Germinal center (tissue), 1 donor: ENCODE measurements at regions not wholly inside any gene's neighbourhood (a gene's known extent, or its start where the extent isn't known, plus 50 kb on each side); places are given as distances from the start of the nearest gene placed in this dataset.
"Not testable (repeated sequence)": the region's sequence is repeated elsewhere in the genome, so short reads cannot be mapped to it uniquely, and the experiment has no call there.

Experiments used
- DNase-seq: peaks from one replicate; pipeline ENCODE4 v3.0.0; 2012; ENCODE audit warnings: mixed read lengths, low spot score

DNA sequence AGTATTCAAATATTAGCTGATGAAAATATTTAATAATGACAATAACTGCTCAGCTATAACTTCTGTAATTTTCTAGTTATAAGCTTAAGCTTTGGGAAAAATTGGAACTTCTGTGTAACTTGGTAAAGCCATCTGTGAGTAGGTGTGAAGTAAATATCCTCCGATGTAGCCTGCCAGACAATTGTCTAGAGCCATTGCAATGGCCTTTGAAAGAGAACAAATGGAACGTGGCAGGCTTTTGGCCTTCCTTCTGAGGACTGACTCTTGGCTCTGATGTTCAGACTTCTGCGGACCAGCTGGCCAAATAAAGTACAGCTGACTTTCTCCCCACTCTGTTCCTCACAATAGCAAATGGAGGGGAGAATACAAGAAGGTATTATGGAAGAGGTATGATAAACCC, 203.4 kb upstream of the NMUR2 start:
- DNase-seq, result no peak

- DNase-seq, result no peak
Observed at GRCh38 chr5:152619756-152620155, 214.7 kb upstream of the NMUR2 start.

DNA sequence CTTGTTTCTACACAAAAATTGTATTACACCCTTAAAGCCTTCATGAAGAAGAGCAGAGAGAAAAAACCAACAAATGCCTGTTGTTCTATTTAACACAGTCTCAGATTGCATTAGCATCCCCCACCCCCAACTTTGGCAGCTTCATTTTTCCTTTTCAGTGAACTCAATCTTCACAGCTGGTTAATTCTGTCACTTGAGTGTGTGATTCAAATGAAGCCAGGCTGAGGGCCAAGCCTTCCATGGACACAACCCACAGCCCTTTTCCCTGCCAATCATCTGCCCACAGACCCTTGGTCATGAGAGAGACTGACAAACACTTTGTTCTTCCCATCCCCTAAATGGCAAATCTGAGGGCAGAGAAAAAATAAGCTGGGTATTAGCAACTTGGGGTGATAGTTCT, 217.5 kb upstream of the NMUR2 start:
- DNase-seq, result no peak

GRCh38 chr5:152623951-152624350, 218.9 kb upstream of the NMUR2 start:
- no peak for DNase-seq

- DNase-seq, result no peak
Observed at GRCh38 chr5:152625696-152626095, 220.6 kb upstream of the NMUR2 start.

DNA sequence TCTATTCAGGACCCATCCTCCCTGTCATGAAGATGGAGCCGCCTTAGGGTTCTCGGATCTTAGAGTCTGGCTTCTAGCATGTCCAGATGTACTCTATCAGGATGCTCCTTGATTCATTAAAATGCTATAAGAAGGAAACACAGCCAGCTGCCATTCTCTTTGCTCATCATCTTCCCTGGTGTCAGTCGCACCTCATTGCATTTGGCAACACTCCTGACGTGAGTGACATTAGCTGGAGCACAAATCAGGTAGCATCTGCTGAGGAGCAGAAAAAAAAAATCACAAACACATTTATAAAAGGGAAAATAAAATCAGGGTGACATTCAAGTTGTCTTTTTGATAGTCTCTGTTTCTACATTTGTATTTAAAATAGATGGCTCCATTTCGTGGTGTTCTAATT, 226.1 kb upstream of the NMUR2 start:
- no peak for DNase-seq

DNA sequence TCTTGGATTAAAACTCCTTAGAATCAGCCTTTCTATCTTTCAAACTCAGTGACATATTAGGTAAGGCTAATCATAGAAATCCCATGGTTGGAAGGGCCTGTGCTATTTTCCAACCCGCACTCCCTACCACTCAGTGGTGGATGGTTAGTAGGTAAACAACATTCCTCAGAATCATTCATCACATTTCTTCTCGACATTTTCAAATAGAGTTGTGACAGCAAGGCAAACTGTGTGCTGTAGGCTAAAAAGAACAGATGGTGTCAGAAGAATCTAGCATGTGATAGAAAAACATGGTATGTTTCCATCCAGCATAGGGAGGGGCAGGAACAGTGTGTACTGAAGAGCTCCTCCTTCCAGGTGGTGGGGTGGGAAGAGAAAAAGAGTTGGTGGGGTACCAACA, 227.3 kb upstream of the NMUR2 start:
- DNase-seq, result no peak

GRCh38 chr5:152634586-152634985, 229.5 kb upstream of the NMUR2 start:
- DNase-seq, result no peak

DNA sequence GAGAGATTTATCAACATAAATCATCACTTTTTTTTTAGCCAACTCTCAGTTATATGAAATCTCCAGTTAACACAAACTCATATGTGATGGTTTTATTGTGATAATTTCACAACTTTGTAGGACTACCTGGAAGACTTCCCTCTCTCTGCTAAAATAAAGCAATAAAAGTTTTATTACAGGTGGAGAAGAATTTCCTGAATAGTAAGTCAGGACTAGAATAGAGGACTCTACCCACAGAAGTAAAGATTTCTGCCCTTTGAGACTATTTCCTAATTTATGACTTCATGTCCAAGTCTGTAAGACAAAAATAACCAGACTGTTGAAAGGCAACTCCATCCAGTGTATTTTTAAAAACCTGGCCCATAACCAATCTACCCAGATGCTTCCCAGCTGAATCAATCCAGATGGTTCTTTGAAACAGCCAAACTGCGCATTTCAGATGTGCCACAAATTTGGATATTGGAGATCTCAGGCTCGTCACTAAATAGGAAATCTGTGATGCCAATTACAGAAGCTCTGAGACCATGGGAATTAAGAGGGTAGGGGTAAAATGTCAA, 234.0 kb upstream of the NMUR2 start:
- no peak for DNase-seq

GRCh38 chr5:152641970-152642805, 237.1 kb upstream of the NMUR2 start:
- DNase-seq, result no peak

GRCh38 chr5:152642880-152643279, 237.8 kb upstream of the NMUR2 start:
- no peak for DNase-seq

DNA sequence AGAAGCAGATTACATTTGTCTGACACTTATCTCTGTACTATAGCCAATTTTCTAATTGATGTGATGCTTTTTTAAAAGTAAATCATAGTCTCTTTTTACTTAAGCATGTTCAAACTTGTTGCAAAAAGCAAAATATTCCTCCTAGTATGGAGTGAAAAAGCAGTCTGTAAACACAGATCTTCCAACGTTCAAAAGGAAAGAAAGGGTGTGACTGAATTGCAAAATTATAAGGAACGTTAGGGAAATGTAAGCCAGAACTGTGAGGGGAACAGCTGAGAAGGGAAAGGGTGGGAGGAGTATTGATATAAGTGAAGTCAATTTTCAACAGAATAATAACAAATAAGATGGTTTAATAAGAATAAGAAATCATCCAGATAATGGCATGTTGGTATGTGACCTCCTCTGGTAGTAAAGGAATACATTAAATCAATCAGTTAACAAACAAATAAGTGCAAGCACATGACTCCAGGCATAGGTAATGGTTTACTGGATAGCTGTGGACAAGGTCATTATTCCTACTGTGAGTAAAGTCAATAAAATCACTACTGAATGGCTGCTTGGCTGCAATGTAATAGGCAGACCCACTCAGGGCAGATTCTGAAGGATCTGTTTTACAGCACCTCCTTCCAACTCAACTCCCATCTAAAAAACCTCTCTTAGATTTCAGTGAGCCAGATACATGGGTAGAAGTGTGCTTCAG, 239.1 kb upstream of the NMUR2 start:
- DNase-seq, result no peak

DNA sequence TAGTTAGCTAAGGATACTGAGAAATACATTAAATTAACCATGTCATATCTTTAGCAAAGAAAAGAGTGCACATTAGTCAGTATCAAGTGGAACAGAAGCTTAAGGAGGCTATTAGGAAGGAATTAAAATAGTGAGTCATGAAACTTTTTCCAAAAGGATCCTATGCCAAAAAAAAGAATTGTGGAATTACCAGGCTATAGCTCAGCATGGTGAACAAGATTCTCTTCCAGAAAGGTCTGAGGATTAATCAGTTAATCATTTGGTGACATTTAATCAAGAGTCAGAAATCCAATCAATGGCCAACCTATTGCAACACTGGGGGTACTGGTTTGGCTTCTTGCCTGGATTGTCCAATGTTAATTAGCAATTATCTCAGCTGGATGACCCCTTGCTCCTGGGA, 244.5 kb upstream of the NMUR2 start:
- DNase-seq, result no peak

DNA sequence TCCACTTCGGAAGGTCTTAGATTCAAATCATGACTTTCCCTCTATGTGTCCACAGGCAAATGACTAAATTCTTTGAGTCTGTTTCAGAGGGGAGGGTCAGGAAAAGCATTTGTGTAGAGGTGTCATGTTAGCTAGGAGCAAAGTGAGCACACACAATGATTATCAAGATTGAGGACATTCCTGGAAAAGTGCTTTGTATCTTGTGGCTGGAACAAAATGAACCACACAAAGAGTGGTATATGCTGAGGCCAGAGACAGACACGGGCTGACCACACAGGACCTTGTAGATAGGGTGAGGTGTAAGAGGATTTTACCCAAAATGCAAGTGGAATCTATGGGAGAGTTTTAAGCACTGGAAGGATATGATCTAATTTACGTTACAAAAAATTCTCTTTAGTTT, 245.3 kb upstream of the NMUR2 start:
- DNase-seq, result no peak

- not testable (repeated sequence) for DNase-seq
Observed at GRCh38 chr5:152659470-152659869, 254.4 kb upstream of the NMUR2 start.

DNA sequence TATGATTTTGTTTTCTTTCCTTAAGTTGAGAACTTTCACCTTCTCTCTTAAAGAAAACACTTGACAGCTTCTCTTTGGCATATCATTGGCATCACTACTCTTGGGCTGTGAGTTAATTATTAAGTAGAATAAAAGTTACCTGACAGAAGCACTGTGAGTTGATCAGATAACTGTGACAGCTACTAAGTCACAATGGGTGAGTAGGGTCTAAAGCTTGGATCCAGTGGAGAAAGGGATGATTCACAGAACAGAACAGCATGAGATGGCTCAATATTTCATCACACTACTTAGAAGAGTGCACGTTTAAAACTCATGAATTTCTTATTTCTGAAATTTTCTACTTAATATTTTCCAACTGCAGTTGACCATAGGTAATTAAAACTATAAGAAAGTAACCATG, 268.5 kb upstream of the NMUR2 start:
- no peak for DNase-seq

DNA sequence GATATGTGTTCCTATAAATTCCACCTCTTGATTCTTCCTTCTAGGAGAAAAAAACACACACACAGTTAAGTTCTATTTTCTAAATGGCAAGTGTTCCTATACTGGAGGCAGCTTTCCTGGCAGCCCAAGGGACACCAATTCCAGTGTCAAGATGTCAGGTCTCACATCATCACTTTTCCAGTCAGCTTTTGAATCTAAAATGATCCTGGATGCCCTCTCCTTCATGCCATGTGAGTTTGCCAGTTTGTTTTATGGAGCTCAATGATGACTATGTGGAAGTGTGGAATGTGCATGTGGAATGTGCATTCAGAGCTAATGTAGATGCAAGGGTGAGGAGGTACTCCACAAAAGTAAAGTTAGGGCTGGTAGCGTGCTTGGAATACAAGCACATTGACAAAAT, 269.3 kb upstream of the NMUR2 start:
- DNase-seq, result no peak

DNA sequence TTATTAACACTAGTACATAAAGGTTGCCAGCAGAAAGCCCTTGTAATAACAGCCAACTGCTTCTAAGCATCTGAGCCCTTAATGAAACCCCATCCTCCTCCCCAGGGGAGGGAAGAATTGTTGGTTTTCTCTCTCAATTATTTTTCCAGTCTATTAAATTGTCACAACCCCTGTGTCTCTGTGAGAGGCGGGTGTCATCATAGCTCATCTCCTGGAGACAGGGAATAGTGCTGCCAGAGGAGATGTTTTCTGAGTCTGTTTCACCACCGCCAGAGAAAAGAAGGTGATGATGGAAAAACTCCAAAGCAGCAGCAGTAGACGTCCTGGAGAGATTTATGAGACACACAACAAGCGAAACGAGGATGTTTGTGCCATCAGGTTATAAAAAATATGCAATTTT, 271.1 kb upstream of the NMUR2 start:
- no peak for DNase-seq

GRCh38 chr5:152683205-152683604, 278.1 kb upstream of the NMUR2 start:
- no peak for DNase-seq

GRCh38 chr5:152686931-152687330, 281.9 kb upstream of the NMUR2 start:
- no peak for DNase-seq

- DNase-seq, result no peak
Observed at GRCh38 chr5:152688561-152689249, 283.6 kb upstream of the NMUR2 start.

GRCh38 chr5:152689250-152689711, 284.2 kb upstream of the NMUR2 start:
- no peak for DNase-seq

DNA sequence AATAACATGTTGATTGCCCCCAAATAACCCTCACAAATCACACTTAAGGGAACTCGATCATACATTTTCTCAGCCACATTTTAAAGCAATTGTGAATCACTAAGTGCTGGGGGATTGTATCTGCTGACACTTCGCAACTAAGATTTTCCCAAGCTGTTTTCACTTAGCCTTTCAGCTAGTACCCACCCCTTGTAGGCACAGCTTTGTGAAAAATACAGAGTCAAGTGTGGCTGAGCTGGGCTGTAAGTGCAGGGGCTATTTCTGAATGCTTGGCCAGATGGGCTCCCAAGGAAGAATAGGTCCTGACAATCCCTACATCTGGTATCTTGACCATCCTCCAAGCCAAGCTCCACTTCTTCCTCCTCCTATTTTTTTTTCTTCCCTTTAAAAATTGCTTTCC, 289.2 kb upstream of the NMUR2 start:
- DNase-seq, result no peak
